ENCODE measurements at regions not wholly inside any gene's neighbourhood (a gene's known extent, or its start where the extent isn't known, plus 50 kb on each side); places are given as distances from the start of the nearest gene placed in this dataset.

GRCh38 chr11:90775567-90776165 lies 552.8 kb upstream of the CHORDC1 start:
- TF ChIP-seq, protein P1, sequence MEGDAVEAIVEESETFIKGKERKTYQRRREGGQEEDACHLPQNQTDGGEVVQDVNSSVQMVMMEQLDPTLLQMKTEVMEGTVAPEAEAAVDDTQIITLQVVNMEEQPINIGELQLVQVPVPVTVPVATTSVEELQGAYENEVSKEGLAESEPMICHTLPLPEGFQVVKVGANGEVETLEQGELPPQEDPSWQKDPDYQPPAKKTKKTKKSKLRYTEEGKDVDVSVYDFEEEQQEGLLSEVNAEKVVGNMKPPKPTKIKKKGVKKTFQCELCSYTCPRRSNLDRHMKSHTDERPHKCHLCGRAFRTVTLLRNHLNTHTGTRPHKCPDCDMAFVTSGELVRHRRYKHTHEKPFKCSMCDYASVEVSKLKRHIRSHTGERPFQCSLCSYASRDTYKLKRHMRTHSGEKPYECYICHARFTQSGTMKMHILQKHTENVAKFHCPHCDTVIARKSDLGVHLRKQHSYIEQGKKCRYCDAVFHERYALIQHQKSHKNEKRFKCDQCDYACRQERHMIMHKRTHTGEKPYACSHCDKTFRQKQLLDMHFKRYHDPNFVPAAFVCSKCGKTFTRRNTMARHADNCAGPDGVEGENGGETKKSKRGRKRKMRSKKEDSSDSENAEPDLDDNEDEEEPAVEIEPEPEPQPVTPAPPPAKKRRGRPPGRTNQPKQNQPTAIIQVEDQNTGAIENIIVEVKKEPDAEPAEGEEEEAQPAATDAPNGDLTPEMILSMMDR (IDR thresholded peaks at IDR 0.05): no peak
- TF ChIP-seq POLR2A (IDR thresholded peaks at IDR 0.05): no peak
